ENCODE measurements at regions not wholly inside any gene's neighbourhood (a gene's known extent, or its start where the extent isn't known, plus 50 kb on each side); places are given as distances from the start of the nearest gene placed in this dataset.

GRCh38 chr11:131195661-131196517 is 174.5 kb upstream of the NTM start:
- Histone ChIP-seq H3K4me3 (ENCODE audit: low read depth in 1 of 2, low read length in 2 of 2) (no peak overlapping the region), H3K27me3 (ENCODE audit: insufficient read depth, low read length, poor library complexity) (peaks cover 9% of the 10 kb centered on the region), H3K4me1 (ENCODE audit: insufficient read depth, low read length) (no peaks in the 10 kb centered on the region), H3K36me3 (ENCODE audit: insufficient read depth, low read length) (no peaks in the 10 kb centered on the region), H3K4me2 (ENCODE audit: insufficient read depth, low read length) (no peak overlapping the region), H4K20me1 (ENCODE audit: insufficient read depth, low read length) (no peaks in the 10 kb centered on the region), H2AFZ (ENCODE audit: low read depth, low read length) (no peak overlapping the region), H3K9ac (ENCODE audit: low read depth, low read length) (no peak overlapping the region), H3K9me3 (ENCODE audit: insufficient read depth, low read length, severe bottlenecking) (no peaks in the 10 kb centered on the region), H3K79me2 (ENCODE audit: insufficient read depth, low read length) (no peaks in the 10 kb centered on the region), H3K27ac (ENCODE audit: low read length) (no peak overlapping the region)
- TF ChIP-seq EZH2 (IDR thresholded peaks at IDR 0.05; ENCODE audit: borderline replicate concordance, low read depth, low read length, severe bottlenecking) (no peak), CTCF (IDR thresholded peaks at IDR 0.05; ENCODE audit: borderline replicate concordance, extremely low read depth, low read length, poor library complexity, severe bottlenecking) (no peak)
- no peak for DNase-seq
- ATAC-seq (ENCODE audit: insufficient read depth, low read depth), result no peak

GRCh38 chr11:131198161-131199014 is 172.0 kb upstream of the NTM start:
- DNase-seq, result no peak

GRCh38 chr11:131199015-131199280 is 171.5 kb upstream of the NTM start:
- no peak overlapping the region for H3K4me3 ChIP-seq (ENCODE audit: low read depth in 1 of 2, low read length in 2 of 2)
- no peak overlapping the region for H3K4me2 ChIP-seq (ENCODE audit: insufficient read depth, low read length)
- H3K36me3 ChIP-seq (ENCODE audit: insufficient read depth, low read length), result no peaks in the 10 kb centered on the region
- no peaks in the 10 kb centered on the region for H4K20me1 ChIP-seq (ENCODE audit: insufficient read depth, low read length)
- DNase-seq (no peak), ATAC-seq (ENCODE audit: insufficient read depth, low read depth) (no peak)
- no peaks in the 10 kb centered on the region for H3K79me2 ChIP-seq (ENCODE audit: insufficient read depth, low read length)
- peaks cover 2% of the 10 kb centered on the region for H3K27me3 ChIP-seq (ENCODE audit: insufficient read depth, low read length, poor library complexity)
- H3K4me1 ChIP-seq (ENCODE audit: insufficient read depth, low read length), result no peaks in the 10 kb centered on the region
- H2AFZ ChIP-seq (ENCODE audit: low read depth, low read length), result no peak overlapping the region
- TF ChIP-seq CTCF (IDR thresholded peaks at IDR 0.05; ENCODE audit: borderline replicate concordance, extremely low read depth, low read length, poor library complexity, severe bottlenecking) (no peak), EZH2 (IDR thresholded peaks at IDR 0.05; ENCODE audit: borderline replicate concordance, low read depth, low read length, severe bottlenecking) (no peak)
- no peak overlapping the region for H3K9ac ChIP-seq (ENCODE audit: low read depth, low read length)
- H3K9me3 ChIP-seq (ENCODE audit: insufficient read depth, low read length, severe bottlenecking), result no peaks in the 10 kb centered on the region
- no peak overlapping the region for H3K27ac ChIP-seq (ENCODE audit: low read length)

More at GRCh38 chr11:131198161-131199014, 172.0 kb upstream of the NTM start:
- Histone ChIP-seq H4K20me1 (ENCODE audit: insufficient read depth, low read length) (no peaks in the 10 kb centered on the region), H3K9ac (ENCODE audit: low read depth, low read length) (no peak overlapping the region), H3K9me3 (ENCODE audit: insufficient read depth, low read length, severe bottlenecking) (no peaks in the 10 kb centered on the region), H3K4me3 (ENCODE audit: low read depth in 1 of 2, low read length in 2 of 2) (no peak overlapping the region), H2AFZ (ENCODE audit: low read depth, low read length) (no peak overlapping the region), H3K36me3 (ENCODE audit: insufficient read depth, low read length) (no peaks in the 10 kb centered on the region), H3K79me2 (ENCODE audit: insufficient read depth, low read length) (no peaks in the 10 kb centered on the region), H3K27me3 (ENCODE audit: insufficient read depth, low read length, poor library complexity) (peaks cover 6% of the 10 kb centered on the region), H3K27ac (ENCODE audit: low read length) (no peak overlapping the region), H3K4me2 (ENCODE audit: insufficient read depth, low read length) (no peak overlapping the region), H3K4me1 (ENCODE audit: insufficient read depth, low read length) (no peaks in the 10 kb centered on the region)
- no peak for ATAC-seq (ENCODE audit: insufficient read depth, low read depth)
- TF ChIP-seq CTCF (IDR thresholded peaks at IDR 0.05; ENCODE audit: borderline replicate concordance, extremely low read depth, low read length, poor library complexity, severe bottlenecking) (no peak), EZH2 (IDR thresholded peaks at IDR 0.05; ENCODE audit: borderline replicate concordance, low read depth, low read length, severe bottlenecking) (no peak)
